IPS-NIHi7 (cell line): ENCODE measurements at regions not wholly inside any gene's neighbourhood (a gene's known extent, or its start where the extent isn't known, plus 50 kb on each side); places are given as distances from the start of the nearest gene placed in this dataset.

Experiments used
- DNase-seq: peaks from one replicate; pipeline ENCODE4 v3.0.0; 2012; ENCODE audit warnings: mixed read lengths; ENCODE audit errors: extremely low spot score

GRCh38 chr3:61311044-61311443 is 59.8 kb upstream of the FHIT start:
- no peak for DNase-seq

GRCh38 chr3:61315871-61316270 is 64.6 kb upstream of the FHIT start:
- DNase-seq = peak; percentile 67

GRCh38 chr3:61323094-61323493 is 71.8 kb upstream of the FHIT start:
- DNase-seq = no peak

- DNase-seq = peak; percentile 39
Measured at GRCh38 chr3:61331929-61332552, 80.8 kb upstream of the FHIT start.

- DNase-seq = no peak
Measured at GRCh38 chr3:61333192-61333961, 82.1 kb upstream of the FHIT start.

GRCh38 chr3:61334783-61335182 is 83.5 kb upstream of the FHIT start:
- DNase-seq = peak; percentile 24

- DNase-seq = no peak
Measured at GRCh38 chr3:61340931-61341461, 89.7 kb upstream of the FHIT start.

GRCh38 chr3:61343543-61343942 is 92.3 kb upstream of the FHIT start:
- no peak for DNase-seq

- no peak for DNase-seq
Measured at GRCh38 chr3:61345020-61345419, 93.8 kb upstream of the FHIT start.

- no peak for DNase-seq
Measured at GRCh38 chr3:61347981-61348380, 96.7 kb upstream of the FHIT start.

- no peak for DNase-seq
Measured at GRCh38 chr3:61349717-61350116, 98.5 kb upstream of the FHIT start.

- DNase-seq = no peak
Measured at GRCh38 chr3:61350782-61351309, 99.6 kb upstream of the FHIT start.

- no peak for DNase-seq
Measured at GRCh38 chr3:61352306-61352705, 101.1 kb upstream of the FHIT start.

- no peak for DNase-seq
Measured at GRCh38 chr3:61353382-61353781, 102.1 kb upstream of the FHIT start.

GRCh38 chr3:61354604-61355003 is 103.4 kb upstream of the FHIT start:
- no peak for DNase-seq

GRCh38 chr3:61356685-61357084 is 105.4 kb upstream of the FHIT start:
- DNase-seq = no peak

GRCh38 chr3:61357902-61358301 is 106.7 kb upstream of the FHIT start:
- no peak for DNase-seq

- DNase-seq = no peak
Measured at GRCh38 chr3:61358364-61358763, 107.1 kb upstream of the FHIT start.

GRCh38 chr3:61360297-61360965 is 109.2 kb upstream of the FHIT start:
- DNase-seq = no peak

- DNase-seq = no peak
Measured at GRCh38 chr3:61369678-61370077, 118.4 kb upstream of the FHIT start.

GRCh38 chr3:61371123-61371522 is 119.9 kb upstream of the FHIT start:
- DNase-seq = peak; percentile 49

- no peak for DNase-seq
Measured at GRCh38 chr3:61372723-61373122, 121.5 kb upstream of the FHIT start.
